Uterus (tissue), 3 donors: ENCODE measurements at regions not wholly inside any gene's neighbourhood (a gene's known extent, or its start where the extent isn't known, plus 50 kb on each side); places are given as distances from the start of the nearest gene placed in this dataset.

Source experiments
- DNase-seq, 2 donors: peaks; one replicate each; pipeline ENCODE4 v3.0.0-alpha.2; 2019 to 2020
- H3K27ac ChIP-seq, 2 donors: fragments of 200-600 bp; sonication (generic); 1 replicate in 1 of 2; 2 replicates in 1 of 2; pipeline ENCODE4 v1.5.1; 2016 to 2018
- H3K27me3 ChIP-seq, 2 donors: fragments of 200-600 bp; sonication (generic); one replicate each; pipeline ENCODE4 v1.5.1; 2018 to 2019; ENCODE audit warnings: control low read depth in 1 of 2
- H3K36me3 ChIP-seq, 2 donors: fragments of 200-600 bp; sonication (generic); one replicate each; pipeline ENCODE4 v1.5.1; 2019; ENCODE audit warnings: control low read depth in 1 of 2
- H3K4me1 ChIP-seq, 2 donors: fragments of 200-600 bp; sonication (generic); one replicate each; pipeline ENCODE4 v1.5.1; 2018 to 2019; ENCODE audit warnings: control low read depth in 1 of 2
- H3K4me3 ChIP-seq, 2 donors: fragments of 200-600 bp; sonication (generic); 1 replicate in 1 of 2; 2 replicates in 1 of 2; pipeline ENCODE4 v1.5.1; 2018 to 2019; ENCODE audit warnings: mild to moderate bottlenecking in 1 of 2
- H3K9me3 ChIP-seq, 2 donors: fragments of 200-600 bp; sonication (generic); one replicate each; pipeline ENCODE4 v1.5.1; 2019; ENCODE audit warnings: control low read depth in 1 of 2
- POLR2A ChIP-seq, 2 donors: fragments of 450-650 bp; IDR thresholded peaks; one replicate each; pipeline ENCODE4 v1.6.1; 2016; ENCODE audit warnings: antibody characterized with exemption in 2 of 2, mild to moderate bottlenecking in 1 of 2, moderate library complexity in 1 of 2
- intact Hi-C: fragments of 100-400 bp; cut with DNase I; formaldehyde crosslinking; loops from one replicate; pipeline ENCODE4 v1.15.1; 2023; ENCODE audit warnings: low total_unique reads
- TF ChIP-seq, protein P1 (sequence below), 4 experiments: fragments of 200-600 bp in 2 of 4; fragments of 450-650 bp in 2 of 4; sonication (generic) in 2 of 4; IDR thresholded peaks; one replicate each; pipeline ENCODE4 v1.5.1; 2016 to 2019; ENCODE audit warnings: antibody characterized with exemption in 4 of 4, mild to moderate bottlenecking in 2 of 4, moderate library complexity in 1 of 4
- donor health status: DM: yes; HTN: yes; CAD: no.

DNA sequence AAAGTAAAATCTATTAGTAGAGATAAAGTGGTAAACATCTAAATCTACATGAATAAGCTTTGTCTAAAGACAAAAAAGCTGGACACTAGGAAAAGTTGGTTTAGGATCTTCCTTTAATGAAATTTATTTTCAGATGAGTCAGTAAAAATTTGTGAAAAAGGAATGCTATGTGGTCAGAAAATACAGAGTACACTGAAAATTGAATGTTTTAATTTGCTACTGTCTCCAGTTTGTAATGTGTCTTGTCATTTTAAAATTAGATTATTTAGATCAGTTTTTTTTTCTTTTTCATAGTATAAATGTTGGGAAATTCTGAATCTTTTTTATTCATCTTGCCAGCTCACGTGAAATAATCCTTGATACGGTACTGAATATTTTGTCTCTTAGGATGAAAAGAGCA is 56.9 kb downstream of the SLITRK6 start:
- no peak for TF ChIP-seq POLR2A (IDR thresholded peaks at IDR 0.05)
- TF ChIP-seq, protein P1, sequence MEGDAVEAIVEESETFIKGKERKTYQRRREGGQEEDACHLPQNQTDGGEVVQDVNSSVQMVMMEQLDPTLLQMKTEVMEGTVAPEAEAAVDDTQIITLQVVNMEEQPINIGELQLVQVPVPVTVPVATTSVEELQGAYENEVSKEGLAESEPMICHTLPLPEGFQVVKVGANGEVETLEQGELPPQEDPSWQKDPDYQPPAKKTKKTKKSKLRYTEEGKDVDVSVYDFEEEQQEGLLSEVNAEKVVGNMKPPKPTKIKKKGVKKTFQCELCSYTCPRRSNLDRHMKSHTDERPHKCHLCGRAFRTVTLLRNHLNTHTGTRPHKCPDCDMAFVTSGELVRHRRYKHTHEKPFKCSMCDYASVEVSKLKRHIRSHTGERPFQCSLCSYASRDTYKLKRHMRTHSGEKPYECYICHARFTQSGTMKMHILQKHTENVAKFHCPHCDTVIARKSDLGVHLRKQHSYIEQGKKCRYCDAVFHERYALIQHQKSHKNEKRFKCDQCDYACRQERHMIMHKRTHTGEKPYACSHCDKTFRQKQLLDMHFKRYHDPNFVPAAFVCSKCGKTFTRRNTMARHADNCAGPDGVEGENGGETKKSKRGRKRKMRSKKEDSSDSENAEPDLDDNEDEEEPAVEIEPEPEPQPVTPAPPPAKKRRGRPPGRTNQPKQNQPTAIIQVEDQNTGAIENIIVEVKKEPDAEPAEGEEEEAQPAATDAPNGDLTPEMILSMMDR (IDR thresholded peaks at IDR 0.05), result no peak
- Histone ChIP-seq H3K27me3 (no peaks in the 10 kb centered on the region), H3K4me1 (no peaks in the 10 kb centered on the region), H3K9me3 (no peaks in the 10 kb centered on the region), H3K4me3 (no peak overlapping the region), H3K27ac (no peak overlapping the region), H3K36me3 (no peaks in the 10 kb centered on the region)
- DNase-seq, result no peak
- intact Hi-C loops, result no loop called here

DNA sequence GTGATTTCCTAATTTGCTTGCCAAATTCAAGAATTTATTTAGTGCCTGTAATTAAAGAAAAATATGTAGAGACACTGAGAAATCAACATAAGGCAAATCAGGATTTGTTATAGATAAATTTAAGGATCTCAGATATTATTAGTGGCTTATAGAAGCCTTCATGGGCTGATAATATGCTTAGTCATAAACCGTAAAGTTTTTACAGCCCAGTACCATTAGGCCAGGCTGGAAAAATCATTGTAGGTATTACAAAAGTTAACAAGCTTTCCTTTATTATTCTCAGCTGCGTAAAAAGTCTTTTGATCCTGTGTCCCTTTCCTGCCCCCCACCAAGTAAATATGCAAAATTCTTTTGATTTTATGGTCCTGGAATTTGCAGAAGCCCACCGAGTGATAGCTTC is 58.2 kb downstream of the SLITRK6 start:
- no peaks in the 10 kb centered on the region for H3K4me1 ChIP-seq
- H3K27ac ChIP-seq, result no peak overlapping the region
- DNase-seq, result no peak
- intact Hi-C loops, result no loop called here
- H3K4me3 ChIP-seq, result no peak overlapping the region
- H3K27me3 ChIP-seq, result no peaks in the 10 kb centered on the region
- H3K9me3 ChIP-seq, result no peaks in the 10 kb centered on the region
- TF ChIP-seq, protein P1 (IDR thresholded peaks at IDR 0.05), result no peak
- TF ChIP-seq POLR2A (IDR thresholded peaks at IDR 0.05), result no peak
- no peaks in the 10 kb centered on the region for H3K36me3 ChIP-seq

DNA sequence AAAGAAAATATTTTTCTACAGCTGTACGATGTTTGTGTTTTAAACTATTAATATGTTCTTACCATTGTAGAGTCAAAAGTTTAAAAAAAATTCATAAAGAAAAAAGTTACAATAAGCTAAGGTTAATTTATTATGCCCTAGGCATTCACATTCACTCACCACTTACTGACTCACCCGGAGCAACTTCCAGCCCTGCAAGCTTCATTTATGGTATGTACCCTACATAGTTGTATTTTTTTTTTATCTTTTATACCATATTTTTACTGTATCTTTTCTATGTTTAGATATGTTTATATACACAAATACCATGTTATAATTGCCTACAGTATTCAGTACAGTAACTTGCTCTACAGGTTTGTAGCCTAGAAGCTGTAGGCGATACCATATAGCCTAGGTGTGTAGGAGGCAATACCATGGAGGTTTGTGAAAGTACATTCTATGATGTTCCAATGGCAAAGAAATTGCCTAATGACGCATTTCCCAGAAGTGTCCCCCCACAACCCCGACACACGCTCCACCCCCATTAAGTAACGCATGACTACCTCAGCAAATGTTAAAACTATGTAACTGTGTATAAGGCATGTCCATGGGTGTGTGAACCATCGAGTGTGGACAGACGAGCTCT is 60.4 kb downstream of the SLITRK6 start:
- H3K4me1 ChIP-seq, result no peaks in the 10 kb centered on the region
- H3K27me3 ChIP-seq, result no peaks in the 10 kb centered on the region
- no peaks in the 10 kb centered on the region for H3K9me3 ChIP-seq
- no peak overlapping the region for H3K27ac ChIP-seq
- no peaks in the 10 kb centered on the region for H3K36me3 ChIP-seq
- no peak overlapping the region for H3K4me3 ChIP-seq
- intact Hi-C loops, result no loop called here
- no peak for DNase-seq
- TF ChIP-seq, protein P1 (IDR thresholded peaks at IDR 0.05), result no peak
- TF ChIP-seq POLR2A (IDR thresholded peaks at IDR 0.05), result no peak

DNA sequence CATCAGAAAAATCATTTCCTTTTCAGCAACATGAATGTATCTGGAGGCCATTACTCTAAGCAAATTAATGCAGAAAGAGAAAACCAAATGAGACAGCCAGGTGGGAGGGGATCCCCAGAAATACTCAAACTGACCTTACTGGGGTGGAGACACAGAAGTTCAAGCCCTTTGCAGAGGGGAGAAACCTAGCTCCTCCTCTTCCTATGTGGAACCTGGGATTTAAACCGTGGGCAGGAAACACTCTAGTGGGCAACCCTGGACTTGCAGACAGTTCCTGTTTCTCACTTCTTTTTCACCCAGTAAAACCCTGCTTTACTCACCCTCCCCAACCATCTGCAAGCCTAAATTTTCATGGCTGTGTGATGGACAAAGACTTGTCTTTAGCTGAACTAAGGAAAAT is 61.3 kb downstream of the SLITRK6 start:
- intact Hi-C loops, result no loop called here
- no peak for TF ChIP-seq POLR2A (IDR thresholded peaks at IDR 0.05)
- TF ChIP-seq, protein P1 (IDR thresholded peaks at IDR 0.05), result no peak

DNA sequence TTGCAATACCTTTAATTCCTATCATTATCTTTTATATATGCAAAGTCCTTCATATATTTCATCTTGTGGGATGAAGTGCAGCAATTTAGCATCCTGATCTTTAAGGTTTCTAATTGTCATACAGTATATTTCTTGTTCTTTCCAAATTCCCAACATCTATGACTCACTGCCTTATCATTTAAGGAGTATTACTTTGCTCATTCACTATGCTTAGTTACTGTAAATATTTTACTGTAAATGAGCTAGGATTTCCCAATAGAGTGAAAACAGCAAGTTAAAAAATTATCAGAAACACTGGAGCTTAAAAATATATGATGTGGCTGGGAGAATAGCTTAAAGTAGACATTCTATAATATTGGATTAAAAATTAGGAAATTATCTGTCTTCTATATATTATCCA is 69.9 kb downstream of the SLITRK6 start:
- H3K36me3 ChIP-seq, result no peaks in the 10 kb centered on the region
- TF ChIP-seq POLR2A (IDR thresholded peaks at IDR 0.05), result no peak
- TF ChIP-seq, protein P1 (IDR thresholded peaks at IDR 0.05), result no peak
- no peak overlapping the region for H3K4me3 ChIP-seq
- no peak overlapping the region for H3K27ac ChIP-seq
- DNase-seq, result no peak
- no peaks in the 10 kb centered on the region for H3K4me1 ChIP-seq
- H3K27me3 ChIP-seq, result no peaks in the 10 kb centered on the region
- H3K9me3 ChIP-seq, result no peaks in the 10 kb centered on the region
- intact Hi-C loops, result no loop called here

More for the DNA sequence above, 61.3 kb downstream of the SLITRK6 start:
- no peaks in the 10 kb centered on the region for H3K36me3 ChIP-seq
- no peaks in the 10 kb centered on the region for H3K9me3 ChIP-seq
- DNase-seq, result no peak
- no peaks in the 10 kb centered on the region for H3K27me3 ChIP-seq
- no peak overlapping the region for H3K4me3 ChIP-seq
- H3K27ac ChIP-seq, result no peak overlapping the region
- H3K4me1 ChIP-seq, result no peaks in the 10 kb centered on the region
